GM21381 (cell line): ENCODE measurements at regions not wholly inside any gene's neighbourhood (a gene's known extent, or its start where the extent isn't known, plus 50 kb on each side); places are given as distances from the start of the nearest gene placed in this dataset.

Source experiments
- ATAC-seq: cut with Tn5 transposase; IDR thresholded peaks from one replicate; pipeline ENCODE4 v1.9.1; 2021; ENCODE audit warnings: mild to moderate bottlenecking, moderate library complexity; ENCODE audit not compliant: unreplicated experiment

- no peak for ATAC-seq
These were observed 143.0 kb upstream of the CPNE8 start for GRCh38 chr12:39048395-39048794.

- ATAC-seq: no peak
These were observed 142.3 kb upstream of the CPNE8 start for GRCh38 chr12:39047539-39048262.

- no peak for ATAC-seq
These were observed 139.4 kb upstream of the CPNE8 start for GRCh38 chr12:39044754-39045153.

- ATAC-seq: no peak
These were observed 138.0 kb upstream of the CPNE8 start for GRCh38 chr12:39043424-39043822.

DNA sequence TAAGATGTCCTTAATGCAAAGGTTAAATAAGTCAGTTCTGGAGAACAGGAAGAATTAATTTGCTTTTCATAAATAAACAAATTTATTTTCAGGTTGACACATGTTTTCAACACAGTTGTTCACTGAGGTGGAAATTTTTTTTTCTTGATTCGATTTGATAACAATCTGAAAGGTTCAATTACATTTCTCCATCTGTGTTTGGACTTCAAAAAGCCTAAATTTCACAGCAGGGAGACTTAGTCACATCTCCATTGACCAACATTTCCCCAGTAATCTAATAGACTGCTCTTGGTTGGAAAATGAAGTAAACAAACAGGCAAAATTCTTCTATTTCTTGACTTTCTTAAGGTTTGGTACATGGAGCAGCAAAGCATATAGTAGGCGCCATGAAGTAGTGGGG lies 134.9 kb upstream of the CPNE8 start:
- no peak for ATAC-seq

DNA sequence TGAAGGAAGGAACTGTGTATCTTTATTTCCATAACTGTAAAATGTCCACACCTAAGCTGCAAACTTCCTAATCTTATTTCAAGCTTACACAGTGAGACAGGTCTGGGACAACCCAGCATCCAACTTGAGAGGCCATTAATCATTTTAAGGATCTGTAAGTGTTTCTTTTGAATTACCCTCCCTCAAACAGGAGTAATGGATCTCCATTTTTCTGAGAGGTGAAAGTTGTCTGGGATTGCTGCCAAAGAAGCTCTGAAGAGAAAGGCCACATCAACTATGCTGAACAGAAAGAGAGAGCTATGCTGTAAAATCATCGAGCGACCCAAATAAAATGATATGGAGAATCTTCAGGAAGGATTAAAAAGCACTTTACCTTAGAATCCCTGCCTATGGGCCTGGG lies 131.7 kb upstream of the CPNE8 start:
- ATAC-seq: no peak

DNA sequence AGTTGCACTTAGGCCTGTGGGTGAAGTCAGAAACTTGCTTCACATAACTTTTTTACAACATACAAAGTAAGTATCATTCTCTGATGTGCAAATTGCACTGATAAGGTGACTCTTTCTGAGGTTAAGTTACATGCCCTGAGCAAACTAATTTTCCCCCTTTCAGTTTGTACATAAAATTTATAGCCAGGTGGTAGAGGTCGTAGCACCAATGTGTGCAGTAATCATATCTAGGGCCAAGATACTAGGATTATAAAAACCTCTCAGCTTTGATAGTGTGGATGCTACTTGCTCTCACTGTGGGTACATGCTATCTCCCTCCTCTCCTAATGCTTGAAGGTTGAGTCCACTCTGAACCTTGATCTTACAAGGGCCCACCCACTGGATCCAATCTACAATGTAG lies 130.7 kb upstream of the CPNE8 start:
- ATAC-seq: no peak

- no peak for ATAC-seq
These were observed 128.4 kb upstream of the CPNE8 start for GRCh38 chr12:39033782-39034181.

- ATAC-seq: no peak
These were observed 127.1 kb upstream of the CPNE8 start for GRCh38 chr12:39032448-39032847.

DNA sequence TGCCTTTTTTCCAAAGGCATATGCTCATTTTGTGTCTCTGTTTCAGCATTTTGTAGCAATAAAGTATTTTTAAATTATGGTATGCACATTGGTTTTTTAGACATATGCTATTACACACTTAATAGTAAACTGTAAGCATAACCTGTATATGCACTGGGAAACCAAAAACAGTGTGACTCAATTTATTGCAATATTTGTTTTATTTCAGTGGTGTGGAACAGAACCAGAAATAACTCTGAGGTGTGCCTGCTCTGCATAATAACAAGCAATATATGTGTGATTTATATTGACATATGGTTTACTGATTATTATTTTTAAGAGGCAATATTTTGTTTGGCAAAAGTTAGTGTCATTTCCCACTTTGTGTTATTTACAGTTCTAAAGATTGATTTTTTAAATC lies 126.6 kb upstream of the CPNE8 start:
- no peak for ATAC-seq

- ATAC-seq: no peak
These were observed 123.0 kb upstream of the CPNE8 start for GRCh38 chr12:39028382-39028781.

GRCh38 chr12:39012870-39013269 lies 107.5 kb upstream of the CPNE8 start:
- no peak for ATAC-seq

GRCh38 chr12:39011166-39011565 lies 105.8 kb upstream of the CPNE8 start:
- no peak for ATAC-seq

DNA sequence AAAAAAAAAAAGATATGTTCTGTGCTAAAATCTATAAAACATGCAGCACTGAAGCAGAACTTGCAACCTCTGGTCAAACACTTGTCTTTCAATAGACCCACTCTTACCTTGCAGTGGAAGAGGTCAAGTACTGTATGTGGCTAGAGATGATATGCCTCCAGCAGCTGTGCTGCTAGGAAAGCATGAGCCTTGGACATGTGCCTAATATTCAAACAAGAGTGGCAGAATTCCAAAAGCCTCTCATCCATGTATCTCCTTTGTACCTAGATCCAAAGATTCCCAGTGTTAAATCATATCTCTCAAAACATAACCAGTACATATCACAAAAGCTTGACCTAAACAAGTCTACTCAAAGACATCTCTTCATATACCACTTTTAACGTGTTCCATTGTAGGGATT lies 105.0 kb upstream of the CPNE8 start:
- ATAC-seq: no peak

DNA sequence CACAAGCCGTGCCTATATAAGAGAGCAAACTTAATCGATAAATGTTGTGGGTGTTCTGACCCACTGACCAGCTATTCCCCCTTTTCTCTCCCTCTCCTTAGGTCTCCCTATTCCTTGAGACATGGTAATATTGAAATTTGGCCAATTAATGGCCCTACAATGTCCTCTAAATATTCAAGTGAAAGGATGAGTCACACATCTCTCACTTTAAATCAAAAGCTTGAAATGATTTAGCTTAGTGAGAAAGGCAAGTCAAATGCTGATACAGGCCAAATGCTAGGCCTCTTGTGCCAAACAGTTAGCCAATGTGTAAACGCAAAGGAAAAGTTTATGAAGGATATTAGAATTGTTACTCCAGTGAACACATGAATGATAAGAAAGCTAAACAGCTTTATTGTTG lies 102.2 kb upstream of the CPNE8 start:
- ATAC-seq: no peak

DNA sequence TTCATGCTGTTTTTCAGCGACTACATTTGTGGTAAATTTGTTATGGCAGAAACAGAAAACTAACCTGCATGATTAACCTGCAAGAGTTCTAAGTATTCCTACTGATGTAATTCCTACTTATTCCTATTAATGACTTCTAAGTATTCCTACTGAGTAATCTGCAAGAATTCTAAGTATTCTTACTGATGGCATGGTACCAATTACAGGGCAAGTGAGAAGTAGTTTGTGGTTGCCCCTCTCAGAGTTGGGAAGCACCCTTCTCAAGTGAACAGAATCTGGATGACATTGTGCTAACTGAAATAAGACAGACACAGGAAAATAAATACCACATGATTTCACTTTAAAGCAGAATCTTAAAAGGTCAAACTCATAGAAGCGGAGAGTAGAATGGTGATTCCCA lies 100.9 kb upstream of the CPNE8 start:
- no peak for ATAC-seq

GRCh38 chr12:39005671-39006070 lies 100.3 kb upstream of the CPNE8 start:
- ATAC-seq: no peak

GRCh38 chr12:39003541-39004155 lies 98.3 kb upstream of the CPNE8 start:
- no peak for ATAC-seq

- no peak for ATAC-seq
These were observed 95.0 kb upstream of the CPNE8 start for GRCh38 chr12:39000370-39000769.

DNA sequence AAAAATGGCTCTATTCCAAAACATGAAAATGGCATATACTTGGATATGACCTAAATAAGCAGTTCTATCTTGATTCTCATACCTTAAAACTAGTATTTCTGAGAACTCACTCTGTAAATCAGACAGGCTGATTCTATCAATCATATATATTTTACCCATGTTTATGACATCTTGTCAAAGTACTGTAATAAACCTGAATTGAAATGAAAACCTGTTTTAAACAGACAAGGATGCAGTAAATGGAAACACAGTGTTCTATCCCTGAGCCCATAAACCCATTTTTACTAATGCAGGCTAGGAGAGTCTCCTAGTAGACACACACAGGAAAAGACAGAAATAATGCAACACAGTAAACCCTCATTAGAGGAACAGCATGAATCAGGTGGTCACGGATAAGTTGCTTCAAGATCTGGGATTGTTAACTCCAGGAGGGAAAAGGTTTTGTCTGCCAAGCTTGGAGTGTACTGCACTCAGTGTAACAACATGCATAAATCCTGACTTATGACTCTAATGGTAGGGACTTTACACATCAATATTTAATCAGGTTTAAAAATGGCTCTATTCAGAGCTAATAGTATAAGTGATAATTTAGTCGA lies 93.6 kb upstream of the CPNE8 start:
- no peak for ATAC-seq

DNA sequence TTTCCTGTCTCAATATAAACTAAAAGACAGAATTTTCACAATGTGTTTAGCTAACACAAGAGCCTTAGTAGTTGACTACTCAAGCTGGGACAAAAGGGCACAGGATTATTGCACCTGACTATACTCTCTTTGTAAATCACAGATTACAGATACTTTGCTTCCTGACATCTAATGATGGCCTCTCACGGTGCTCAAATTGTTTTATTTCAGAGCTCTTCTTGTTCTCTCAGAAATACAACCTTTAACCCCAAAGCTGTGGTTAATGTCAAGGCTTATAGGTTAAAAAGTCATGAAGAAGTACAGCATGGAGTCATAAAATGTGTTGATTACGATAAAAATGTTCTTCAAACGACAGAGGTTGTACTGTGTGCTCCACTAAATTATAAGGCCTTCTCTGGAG lies 89.9 kb upstream of the CPNE8 start:
- ATAC-seq: no peak

DNA sequence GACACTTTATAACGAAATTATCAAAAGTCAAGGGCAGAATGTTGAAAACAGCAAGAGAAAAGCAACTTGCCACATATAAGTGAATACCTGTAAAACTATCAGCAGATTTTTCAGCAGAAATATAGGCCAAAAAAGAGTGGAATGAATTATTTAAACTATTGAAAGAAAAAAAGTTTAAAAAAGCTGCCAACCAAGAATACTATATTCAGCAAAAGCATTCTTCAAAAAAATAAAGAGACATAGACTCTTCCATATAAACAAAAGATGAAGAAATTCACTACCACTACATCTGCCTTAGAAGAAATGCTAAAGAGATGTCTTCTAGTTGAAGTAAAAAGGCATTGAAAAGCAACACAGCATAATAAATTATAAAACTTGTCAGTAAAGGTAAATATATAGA lies 80.6 kb upstream of the CPNE8 start:
- no peak for ATAC-seq

GRCh38 chr12:38984388-38984787 lies 79.0 kb upstream of the CPNE8 start:
- ATAC-seq: no peak
